ENCODE measurements at regions not wholly inside any gene's neighbourhood (a gene's known extent, or its start where the extent isn't known, plus 50 kb on each side); places are given as distances from the start of the nearest gene placed in this dataset.
A peak's percentile ranks its signal among the peaks of the same experiment; 100 is the strongest.
"Not testable (repeated sequence)": the region's sequence is repeated elsewhere in the genome, so short reads cannot be mapped to it uniquely, and the experiment has no call there.

DNA sequence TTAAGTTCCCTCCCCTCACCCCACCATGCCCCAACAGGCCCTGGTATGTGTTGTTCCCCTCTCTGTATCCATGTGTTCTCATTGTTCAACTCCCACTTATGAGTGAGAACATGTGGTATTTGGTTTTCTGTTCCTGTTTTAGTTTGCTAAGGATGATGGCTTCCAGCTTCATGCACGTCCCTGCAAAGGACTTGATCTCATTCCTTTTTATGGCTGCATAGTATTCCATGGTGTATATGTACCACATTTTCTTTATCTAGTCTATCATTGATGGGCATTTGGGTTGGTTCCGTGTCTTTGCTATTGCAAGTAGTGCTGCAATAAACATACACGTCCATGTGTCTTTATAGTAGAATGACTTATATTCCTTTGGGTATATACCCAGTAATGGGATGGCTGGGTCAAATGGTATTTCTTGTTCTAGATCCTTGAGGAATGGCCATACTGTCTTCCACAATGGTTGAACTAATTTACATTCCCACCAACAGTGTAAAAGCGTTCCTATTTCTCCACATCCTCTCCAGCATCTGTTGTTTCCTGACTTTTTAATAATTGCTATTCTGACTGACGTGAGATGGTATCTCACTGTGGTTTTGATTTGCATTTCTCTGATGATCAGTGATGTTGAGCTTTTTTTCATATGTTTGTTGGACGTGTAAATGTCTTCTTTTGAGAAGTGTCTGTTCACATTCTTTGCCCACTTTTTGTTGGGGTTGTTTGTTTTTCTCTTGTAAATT is 93.8 kb upstream of the TMEM17 start:
- ATAC-seq; DNase-seq (ENCODE audit: missing footprints); intact Hi-C loops (cut with DNase I): not testable (repeated sequence)

DNA sequence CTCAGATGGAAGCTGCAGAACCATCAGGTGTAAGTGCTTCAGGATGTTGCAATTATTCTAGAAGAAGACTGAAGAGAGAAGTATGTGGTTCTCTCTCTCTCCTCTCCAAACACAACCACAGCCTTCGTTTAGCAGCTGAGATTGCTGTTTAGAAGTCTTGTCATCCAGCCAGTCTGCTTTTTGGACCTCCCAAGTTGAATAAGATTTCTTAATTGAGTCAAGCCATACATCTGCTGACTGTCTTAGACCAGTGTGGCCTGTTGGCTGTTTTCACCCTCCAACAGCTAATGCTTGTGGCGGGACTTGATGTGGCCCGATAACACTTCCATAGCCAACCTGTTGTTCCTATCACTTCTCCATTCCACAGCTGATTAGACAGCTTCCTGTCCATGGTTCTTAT is 91.3 kb upstream of the TMEM17 start:
- DNase-seq (ENCODE audit: missing footprints) = no peak
- ATAC-seq = no peak
- intact Hi-C loops (cut with DNase I) = no loop called here

DNA sequence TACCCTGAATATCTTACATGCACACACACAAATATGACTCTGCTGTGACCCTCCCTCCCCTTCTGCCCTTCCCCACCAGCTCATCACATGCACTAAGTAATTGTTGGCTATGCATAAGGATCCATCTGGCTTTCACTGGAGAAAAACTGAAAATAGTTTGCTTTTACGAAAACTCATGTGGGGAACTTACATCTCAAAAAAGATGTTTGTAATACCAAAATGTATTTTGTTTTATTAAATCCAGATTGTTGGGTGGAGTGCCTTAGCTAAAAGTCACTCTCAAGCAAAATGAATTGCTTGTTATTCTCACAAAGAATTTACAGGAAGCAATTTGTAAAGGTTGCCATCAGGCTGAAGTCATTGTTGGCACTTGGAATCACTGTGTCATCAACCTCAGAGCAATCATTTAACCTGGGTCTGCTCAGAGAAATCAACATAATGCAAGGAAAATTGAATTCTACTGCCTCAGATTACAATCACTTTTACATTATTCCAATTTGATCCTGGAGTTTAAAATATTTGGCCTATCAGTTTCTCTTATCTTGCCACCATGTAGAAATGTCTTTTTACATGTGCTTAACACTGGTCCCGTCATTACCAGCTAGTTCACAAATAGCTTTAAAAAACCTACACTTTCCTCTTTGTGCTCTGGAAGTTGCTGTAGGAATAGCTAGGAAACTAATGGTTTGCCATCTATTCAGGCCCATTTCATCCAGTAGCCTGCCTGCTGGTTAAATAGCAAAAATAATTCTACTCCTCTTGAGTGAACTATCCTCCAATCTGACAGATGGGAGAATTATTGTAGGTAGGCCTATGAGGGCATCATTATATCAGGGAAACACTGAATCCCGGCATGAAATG is 90.3 kb upstream of the TMEM17 start:
- ATAC-seq (peak; percentile 34), DNase-seq (ENCODE audit: missing footprints) (no peak)
- intact Hi-C loops (cut with DNase I) = no loop called here

DNA sequence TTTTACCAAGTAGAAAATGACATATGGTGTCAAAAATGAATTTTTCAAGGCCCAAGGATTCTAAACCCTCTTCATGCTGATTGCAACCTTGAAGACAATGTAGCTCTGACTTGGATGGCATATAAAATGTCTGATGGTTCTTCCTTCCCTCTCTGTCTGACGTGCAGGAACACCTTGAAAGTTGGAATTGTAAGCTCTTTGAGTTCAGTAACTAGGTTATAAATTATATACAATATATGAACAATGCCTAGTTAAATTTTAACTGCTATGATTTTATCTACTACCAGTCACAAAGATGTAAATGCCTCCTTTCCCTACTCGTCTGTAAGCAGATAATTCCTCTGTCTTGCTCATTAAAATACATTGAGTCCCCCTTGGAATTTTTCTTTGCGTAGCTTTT is 89.5 kb upstream of the TMEM17 start:
- no peak for ATAC-seq
- intact Hi-C loops (cut with DNase I) = no loop called here

DNA sequence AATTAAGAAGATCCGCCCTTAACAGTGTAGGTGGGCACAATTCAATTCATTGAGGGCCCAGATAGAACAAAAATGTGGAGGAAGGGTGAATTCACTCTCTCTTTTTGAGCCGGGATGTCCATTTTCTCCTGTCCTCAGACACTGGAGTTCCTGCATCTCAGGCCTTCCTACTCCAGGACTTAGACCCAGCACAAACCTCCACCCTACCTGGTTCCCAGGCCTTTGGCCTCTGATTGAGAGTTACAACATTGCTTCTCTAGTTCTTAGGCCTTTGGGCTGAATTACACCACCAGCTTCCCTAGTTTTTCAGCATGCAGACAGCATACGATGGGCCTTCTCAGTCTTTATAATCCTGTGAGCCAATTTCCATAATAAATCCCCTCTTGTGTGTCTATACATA is 87.8 kb upstream of the TMEM17 start:
- ATAC-seq = no peak
- DNase-seq (ENCODE audit: missing footprints) = no peak
- intact Hi-C loops (cut with DNase I) = no loop called here

More for the DNA sequence above, 89.5 kb upstream of the TMEM17 start:
- no peak for DNase-seq (ENCODE audit: missing footprints)

DNA sequence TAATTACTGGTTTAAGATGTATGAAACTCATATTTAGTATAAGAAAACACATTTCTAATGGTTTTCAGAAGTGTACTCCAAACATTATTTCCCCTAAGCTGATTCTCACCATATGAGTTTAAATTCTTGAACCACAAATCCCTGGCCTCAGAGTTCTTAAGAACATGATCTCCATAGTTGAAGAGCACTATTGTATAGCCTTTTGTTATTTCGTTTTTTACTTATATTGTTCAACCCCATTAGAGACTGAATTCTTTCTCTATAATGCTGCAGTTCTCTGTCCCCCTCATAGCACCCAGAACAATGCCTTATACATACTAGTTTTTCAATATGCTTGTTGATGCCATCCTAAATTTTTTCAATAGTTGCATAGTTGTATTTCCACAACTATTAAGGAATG is 85.5 kb upstream of the TMEM17 start:
- DNase-seq (ENCODE audit: missing footprints) (no peak), ATAC-seq (no peak)
- intact Hi-C loops (cut with DNase I) = no loop called here

DNA sequence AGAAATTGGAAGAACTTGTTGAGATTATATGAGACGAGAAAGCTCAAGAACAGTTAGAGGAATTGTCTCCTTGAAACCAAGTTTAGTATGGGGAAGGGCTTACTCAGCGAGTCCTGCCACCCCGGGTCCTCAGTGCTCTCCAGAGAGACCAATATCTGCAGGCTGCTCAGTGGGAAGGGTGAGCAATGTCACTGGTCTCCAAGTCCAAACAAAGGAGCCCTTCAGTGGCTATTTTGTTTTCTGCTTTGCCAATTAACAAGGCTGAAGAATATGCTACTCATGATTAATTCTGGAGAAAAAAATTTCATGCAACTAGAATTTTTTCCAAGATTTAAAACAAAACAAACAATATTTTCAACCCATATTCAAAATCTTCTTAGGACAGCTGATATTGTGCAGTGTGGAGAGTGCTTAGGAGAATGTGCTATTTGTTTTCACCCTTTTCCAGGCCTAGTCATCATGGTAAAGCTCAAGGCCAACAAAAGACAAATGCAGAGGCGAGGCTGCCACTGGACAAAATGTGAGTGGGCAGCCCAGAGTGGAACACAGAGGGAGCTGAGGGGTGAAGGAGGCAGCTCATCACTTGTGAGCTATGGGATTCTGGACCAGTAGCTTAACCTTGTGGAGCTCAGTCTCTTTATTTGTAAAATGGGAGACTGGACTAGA is 83.8 kb upstream of the TMEM17 start:
- DNase-seq (ENCODE audit: missing footprints) = no peak
- intact Hi-C loops (cut with DNase I) = no loop called here
- ATAC-seq = peak; percentile 60

DNA sequence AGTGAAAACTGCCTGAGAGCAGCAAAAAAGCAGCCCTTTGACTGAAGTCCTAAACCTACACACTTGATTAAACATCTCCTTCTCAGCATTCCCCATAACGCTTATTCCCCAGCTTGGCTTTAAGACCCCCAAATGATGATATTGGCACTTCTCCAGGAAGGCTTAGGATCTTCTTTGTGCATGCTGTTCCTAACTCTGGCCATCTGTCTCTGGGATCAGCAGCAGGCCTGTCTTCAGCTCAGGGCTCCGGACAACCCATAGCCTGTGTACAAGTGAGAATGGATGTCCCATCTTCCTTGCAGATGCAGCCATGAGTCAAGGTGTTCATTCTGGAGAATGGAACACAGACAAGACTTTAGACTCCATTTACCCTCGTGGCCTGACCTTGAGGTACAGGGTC is 81.6 kb upstream of the TMEM17 start:
- intact Hi-C loops (cut with DNase I) = no loop called here
- no peak for ATAC-seq

DNA sequence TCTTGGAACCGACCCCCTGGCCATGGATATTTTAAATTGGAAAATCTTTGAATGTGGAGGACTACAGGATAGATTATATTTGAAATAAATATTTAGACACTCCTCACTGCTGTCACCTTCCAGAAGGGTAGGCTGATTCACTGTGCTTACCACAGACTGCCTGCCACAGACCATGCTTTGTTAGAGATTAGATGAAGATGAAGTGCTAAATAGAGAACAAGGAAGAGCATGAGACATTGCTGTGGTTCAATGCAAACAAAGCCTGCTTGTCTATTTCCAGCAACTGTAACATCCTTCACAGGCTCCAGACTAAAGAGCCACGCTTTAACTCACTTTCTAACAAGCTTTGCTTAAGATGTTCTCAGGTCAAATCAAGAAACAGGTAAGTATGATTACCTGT is 81.0 kb upstream of the TMEM17 start:
- intact Hi-C loops (cut with DNase I) = no loop called here
- no peak for ATAC-seq
- no peak for DNase-seq (ENCODE audit: missing footprints)

More for the DNA sequence above, 81.6 kb upstream of the TMEM17 start:
- DNase-seq (ENCODE audit: missing footprints) = no peak

DNA sequence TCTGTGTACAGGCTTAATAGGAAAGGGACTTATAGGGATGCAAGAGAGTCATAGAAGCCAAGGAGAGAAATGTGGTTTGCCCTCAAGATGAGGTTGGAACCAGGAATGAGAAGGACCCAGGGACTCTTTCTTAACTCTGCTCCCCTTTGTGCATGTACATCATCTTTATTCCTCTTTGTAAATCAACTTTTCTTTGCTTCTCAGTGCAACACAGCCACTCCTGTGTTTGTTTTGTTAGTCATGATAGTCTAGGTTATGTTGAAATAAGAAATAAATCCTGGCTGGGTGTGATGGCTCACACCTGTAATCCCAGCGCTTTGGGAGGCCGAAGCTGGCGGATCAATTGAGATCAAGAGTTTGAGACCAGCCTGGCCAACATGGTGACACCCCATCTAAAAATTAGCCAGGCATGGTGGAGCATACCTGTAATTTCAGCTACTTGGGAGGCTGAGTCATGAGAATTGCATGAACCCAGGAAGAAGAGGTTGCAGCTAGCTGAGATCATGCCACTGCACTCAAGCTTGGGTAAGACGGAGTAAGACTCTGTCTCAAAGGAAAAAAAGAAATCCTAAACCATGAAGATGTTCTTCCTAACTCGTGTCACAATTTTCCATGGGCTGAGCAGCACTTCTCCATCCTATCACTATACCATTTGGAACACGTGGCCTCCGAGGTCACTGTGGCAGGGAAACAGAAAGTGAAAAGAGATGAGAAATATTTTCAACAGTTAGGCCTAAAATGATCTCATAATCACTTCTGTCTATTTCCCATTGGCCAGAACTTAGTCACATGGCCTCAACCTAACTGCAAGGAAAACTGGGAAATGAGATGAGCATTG is 73.0 kb upstream of the TMEM17 start:
- intact Hi-C loops (cut with DNase I) = no loop called here
- ATAC-seq (no peak), DNase-seq (ENCODE audit: missing footprints) (no peak)

DNA sequence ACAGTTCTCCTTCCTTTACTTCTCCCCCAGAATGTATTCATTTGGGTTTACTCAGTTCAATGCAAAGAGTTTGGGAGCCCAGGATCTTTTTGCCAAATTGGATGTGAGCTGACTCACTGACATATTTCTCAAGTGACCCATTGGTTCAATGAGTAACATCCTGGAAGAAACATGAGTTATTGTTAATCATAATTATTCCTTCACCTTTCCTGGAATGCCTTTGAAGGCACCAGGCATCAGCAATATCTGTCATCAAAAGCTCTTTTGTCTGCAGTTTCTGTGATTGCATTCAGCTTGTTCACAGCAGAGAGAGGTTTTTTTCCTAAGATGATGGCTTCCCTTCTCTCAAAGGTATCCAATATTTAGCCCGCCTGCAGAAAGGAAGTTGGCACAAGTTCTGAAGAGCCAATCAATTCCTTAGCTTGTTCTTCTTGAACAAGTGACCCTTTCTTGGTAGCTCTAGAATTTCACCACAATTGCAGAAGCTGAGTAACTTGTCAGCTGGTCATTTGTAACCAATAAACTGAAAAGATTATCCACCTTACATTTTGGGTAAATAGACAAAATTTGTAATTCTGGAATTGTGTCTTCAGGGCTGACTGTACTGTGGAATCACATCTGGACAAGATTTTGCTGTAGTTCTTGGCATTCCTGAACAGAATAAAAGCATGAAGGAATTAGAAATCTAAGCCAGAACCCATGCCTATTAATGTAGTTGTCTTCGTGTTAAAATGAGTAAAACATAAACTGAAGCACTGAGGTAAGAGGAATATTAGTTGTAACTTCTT is 72.2 kb upstream of the TMEM17 start:
- no peak for ATAC-seq
- DNase-seq (ENCODE audit: missing footprints) = no peak
- intact Hi-C loops (cut with DNase I) = no loop called here

DNA sequence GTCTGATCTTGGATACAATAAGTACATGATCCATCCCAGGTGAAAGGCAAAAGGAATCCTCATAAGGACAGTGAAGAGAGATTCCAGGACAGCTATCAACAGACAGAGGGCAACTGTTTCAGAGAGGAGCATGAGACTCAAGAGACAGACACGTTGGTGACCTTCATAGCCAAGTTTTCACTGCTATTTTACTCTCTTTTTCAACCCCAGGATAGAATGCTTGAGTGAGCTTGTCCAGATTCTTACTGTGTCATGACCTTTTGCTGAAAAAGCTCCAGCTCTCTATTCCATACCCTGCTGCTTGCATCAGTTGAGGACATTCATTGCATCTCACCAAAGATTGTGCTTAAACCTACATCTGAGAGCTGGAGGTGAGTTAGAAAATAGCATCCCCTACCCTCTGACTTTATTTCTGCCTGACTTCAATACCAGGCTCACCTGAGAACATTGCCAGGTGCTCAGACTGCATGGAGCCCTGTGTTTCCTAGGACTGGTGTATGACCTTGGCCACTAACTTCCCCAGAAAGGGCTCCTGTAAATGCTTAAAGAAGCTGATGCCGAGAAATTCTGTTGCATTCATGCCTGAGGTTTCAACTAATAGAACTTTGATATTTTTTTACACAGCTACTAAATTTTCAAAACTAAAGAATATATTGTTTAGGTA is 70.4 kb upstream of the TMEM17 start:
- ATAC-seq (no peak), DNase-seq (ENCODE audit: missing footprints) (no peak)
- intact Hi-C loops (cut with DNase I) = no loop called here

DNA sequence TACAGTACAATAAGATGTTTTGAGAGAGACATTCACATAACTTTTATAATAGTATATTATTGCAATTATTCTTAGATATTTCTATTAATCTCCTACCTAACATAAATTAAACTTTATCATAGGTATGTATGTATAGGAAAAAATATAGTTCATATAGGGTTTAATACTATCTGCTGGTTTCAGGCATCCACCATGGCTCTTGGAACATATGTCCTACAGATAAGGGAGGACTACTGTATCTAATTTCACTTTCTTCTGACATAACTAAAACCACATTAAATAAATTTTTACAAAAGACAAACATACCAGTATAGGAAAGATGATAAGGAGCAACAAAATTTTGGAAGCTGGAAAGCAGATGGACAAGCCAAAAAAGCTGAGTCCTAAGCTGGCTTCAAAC is 67.9 kb upstream of the TMEM17 start:
- DNase-seq (ENCODE audit: missing footprints) (no peak), ATAC-seq (no peak)
- intact Hi-C loops (cut with DNase I) = no loop called here

DNA sequence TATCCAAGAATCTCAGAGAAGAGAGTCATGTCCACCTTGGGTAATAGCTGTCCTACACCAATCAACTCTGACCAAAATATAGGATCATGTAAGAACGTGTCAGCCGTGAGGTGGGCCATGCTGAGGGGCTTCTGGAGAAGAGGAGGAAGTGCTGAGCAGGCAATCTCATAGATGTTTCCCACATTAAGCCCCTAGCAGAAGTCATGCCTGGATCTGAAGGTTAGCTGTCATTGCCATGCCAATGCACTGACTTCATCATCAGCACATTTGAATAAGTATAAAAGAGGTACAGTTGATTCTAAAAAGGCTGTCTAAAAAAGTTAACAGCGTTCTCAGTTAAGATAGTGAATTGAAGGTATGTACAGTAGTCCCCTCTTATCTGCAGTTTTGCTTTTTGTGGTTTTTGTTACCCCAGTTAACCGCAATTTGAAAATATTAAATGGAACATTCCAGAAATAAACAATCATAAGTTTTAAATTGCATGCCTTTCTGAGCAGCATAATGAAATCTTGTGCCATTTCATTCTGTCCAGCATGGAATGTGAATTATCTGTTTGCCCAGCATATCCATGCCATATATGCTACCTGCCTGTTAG is 67.2 kb upstream of the TMEM17 start:
- intact Hi-C loops (cut with DNase I) = no loop called here
- ATAC-seq (no peak), DNase-seq (ENCODE audit: missing footprints) (no peak)

DNA sequence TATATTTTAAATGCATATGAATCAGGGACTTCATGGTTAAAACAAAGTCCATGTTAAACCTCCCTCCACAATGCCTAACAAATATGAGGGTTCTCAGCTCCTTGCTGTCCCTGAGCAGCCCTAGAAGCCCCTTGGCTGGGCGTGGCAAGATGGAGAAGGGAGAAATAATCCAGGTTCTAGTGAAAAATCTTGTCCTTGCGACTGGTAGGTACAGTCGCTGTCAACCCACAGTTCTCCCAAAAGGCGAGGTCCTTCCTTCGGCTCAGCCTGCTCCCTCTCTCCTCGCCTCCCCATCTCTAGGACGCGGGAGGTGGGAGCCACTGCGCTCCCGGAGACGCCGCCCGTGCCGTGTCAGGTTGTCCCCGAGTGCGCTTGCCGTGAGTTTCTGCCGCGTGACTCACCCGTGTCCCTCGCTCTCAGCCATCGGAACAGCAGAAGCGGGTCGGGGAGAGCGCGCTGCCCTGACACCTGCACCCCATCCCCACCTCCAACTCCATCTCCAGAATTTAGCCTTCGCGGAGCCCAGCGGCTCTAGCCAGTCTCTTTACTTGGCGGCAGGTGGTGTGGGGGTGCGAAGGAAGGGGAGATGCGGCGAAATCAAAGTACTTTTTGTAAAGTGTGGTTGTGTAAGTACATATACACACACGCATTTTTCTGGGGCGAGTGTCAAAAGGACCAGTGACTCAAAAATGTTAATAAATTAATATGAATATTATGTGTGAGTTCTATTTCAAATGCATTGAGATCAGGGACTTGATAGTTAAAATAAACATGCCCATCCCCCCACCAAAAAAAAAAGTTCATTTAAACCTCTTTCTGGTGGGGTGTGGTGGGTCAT is 65.1 kb upstream of the TMEM17 start:
- DNase-seq (ENCODE audit: missing footprints) = peak; percentile 52
- no peak for ATAC-seq
- intact Hi-C loops (cut with DNase I) = no loop called here
